Stimulated activated CD4-positive, alpha-beta T cell treated with anti-CD3 and anti-CD28 coated beads, Interleukin-1b, Interleukin-23, amount 100 ng/mL, for 48 hours (primary cell): ENCODE measurements at regions not wholly inside any gene's neighbourhood (a gene's known extent, or its start where the extent isn't known, plus 50 kb on each side); places are given as distances from the start of the nearest gene placed in this dataset.
A peak's percentile ranks its signal among the peaks of the same experiment; 100 is the strongest.
"Not testable (repeated sequence)": the region's sequence is repeated elsewhere in the genome, so short reads cannot be mapped to it uniquely, and the experiment has no call there.

ENCODE experiments used
- DNase-seq: peaks from one replicate; pipeline ENCODE4 v3.0.0-alpha.2; 2020

DNA sequence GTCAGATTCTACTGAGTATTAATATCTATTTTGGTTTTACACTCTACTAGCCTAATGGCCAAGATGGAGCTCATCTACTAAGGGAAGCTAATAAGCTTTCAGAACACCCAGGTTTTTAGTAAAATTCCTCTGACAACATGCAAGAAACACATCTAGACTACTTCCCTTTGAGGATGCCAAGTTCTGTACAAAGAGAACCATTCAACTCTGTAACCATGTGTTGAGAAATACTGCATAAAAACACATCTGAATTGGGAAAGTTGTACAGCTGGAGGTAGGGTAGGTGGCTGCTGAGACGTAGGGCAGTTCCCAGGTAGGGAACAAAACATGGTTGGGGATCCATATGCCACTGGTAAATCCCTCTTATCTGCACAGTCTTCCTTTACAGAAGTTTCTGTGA lies 66.2 kb downstream of the SC5D start:
- no peak for DNase-seq

DNA sequence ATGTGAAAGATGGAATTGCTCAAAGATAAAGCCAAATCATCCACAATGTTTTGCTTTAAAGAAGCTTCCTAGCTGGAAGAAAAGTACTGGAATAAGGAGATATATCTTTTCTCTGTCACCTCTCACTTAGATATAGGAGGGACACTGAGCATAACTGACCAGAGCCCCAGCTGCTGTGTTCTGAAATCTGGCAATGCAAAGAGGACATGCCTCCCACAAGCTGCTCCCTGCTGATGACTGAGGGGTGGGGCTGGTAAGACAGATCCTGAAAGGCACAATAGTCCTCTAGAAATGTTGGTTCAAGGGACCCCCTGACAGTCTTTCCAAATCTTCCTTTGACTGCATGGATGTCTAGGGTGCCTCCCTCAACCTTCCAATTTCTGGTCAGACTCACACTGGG lies 67.0 kb downstream of the SC5D start:
- no peak for DNase-seq

DNA sequence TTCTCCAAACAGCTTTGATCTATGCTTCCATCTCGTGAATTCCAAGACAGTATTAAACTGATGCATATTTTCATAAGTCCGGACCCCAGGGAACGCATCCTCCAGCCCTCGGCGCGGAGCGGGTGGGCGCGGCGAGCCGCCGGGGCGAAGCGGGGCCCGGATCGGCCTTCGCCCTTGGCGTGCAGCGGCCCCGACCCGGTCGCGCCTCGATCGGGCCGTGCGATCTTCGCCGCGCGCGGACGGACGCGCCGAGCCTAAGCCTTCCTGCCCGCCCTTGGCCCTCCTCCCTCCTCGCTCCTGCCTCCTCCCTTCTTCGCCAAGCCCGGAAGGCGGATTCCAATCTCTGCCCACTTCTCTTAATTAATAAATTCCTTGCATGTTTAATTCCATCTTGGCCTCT lies 70.4 kb downstream of the SC5D start:
- DNase-seq, result not testable (repeated sequence)

DNA sequence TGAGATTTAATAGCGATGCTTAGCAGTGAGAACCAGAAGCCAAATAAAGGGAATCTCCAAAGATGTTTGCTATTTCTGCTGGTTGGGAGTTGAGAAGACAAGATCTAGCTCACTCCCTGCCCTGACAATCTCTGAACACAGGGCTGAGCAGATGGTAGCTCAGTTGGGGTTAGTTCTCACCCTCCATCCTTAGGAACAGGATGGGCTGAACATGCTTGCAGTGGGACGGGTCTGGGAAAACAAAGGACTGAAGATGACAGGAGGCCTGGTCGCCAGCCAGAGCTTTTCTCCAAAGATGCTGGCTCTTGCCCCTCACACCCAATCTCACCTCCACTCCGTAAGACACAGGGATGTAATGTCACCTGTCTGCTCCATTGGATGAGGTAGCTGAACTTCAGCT lies 72.7 kb downstream of the SC5D start:
- no peak for DNase-seq

DNA sequence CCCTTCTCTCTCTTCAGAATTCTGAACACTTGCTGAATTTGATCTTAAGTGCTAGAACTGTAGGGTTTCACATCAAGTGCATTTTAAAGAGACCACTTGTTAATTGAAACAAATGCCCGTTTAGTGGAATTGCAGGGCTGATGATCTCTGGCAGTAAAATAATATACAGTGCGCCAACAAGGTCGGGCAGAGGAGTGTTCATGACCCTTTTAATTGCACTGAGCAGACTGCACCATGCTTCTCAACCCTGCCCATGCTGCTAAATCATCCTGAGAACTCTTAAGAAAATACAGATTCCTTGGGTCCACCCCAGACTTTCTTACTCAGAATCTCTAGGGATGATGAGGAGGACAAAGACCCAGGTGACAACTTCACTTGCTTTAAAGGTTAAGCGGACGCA lies 73.5 kb downstream of the SC5D start:
- no peak for DNase-seq

DNA sequence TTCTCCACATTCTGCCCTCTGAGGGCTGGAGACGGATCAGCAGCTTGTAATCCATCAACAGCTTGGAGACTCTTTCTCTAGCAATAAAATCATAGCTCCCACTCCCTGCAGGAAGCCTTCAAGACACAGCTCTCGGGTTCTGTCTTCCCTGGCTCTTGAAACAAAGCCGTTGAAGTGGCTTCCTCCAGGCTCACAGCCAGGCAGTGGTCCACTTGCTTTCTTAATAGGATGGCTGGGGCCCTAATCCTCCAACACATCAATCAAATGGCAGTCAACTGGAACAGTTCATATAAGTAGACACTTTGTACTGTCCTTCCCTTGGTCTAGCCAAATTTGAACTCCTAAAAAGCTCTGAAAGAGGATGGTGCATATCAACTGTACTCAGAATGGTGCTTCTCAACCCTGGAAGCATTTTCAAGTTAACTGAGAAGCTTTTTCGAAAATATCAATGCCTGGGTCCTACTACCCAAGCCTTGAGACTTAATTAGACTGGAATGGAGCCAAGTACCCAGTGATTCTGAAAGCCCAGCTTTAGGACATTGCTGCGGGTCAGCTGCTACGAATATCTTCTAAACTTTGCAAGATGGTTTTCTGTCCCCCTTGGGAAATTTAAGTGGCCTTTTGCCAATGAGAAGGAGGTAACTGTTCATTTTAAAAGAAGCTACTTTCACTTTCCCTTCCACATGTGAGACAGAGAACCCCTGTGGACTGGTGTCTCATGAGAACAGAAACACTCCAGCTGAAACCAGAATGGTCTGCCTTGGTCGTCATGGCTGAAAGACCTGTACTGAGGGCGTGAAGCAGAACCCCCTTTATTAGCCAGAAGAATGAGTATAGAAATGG lies 74.7 kb downstream of the SC5D start:
- DNase-seq, result peak; percentile 11

DNA sequence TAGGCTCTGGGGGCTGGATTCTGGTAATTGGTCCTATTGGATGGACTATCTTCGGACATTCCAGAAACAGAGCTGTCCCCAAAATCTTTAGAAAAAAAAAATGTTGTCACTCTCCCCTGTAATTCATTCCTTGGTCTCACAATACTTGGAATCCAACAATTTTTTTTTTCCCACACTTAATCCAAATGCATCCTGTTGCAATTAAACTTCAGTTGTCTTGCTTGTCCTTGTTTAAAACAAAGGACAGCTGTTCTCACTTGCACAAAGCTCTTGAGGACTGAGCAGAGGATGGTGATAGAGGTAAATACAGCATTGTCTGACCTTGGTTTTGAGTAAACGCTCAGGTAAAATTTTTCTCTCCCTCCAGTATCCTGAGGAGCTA lies 75.3 kb downstream of the SC5D start:
- DNase-seq, result no peak

DNA sequence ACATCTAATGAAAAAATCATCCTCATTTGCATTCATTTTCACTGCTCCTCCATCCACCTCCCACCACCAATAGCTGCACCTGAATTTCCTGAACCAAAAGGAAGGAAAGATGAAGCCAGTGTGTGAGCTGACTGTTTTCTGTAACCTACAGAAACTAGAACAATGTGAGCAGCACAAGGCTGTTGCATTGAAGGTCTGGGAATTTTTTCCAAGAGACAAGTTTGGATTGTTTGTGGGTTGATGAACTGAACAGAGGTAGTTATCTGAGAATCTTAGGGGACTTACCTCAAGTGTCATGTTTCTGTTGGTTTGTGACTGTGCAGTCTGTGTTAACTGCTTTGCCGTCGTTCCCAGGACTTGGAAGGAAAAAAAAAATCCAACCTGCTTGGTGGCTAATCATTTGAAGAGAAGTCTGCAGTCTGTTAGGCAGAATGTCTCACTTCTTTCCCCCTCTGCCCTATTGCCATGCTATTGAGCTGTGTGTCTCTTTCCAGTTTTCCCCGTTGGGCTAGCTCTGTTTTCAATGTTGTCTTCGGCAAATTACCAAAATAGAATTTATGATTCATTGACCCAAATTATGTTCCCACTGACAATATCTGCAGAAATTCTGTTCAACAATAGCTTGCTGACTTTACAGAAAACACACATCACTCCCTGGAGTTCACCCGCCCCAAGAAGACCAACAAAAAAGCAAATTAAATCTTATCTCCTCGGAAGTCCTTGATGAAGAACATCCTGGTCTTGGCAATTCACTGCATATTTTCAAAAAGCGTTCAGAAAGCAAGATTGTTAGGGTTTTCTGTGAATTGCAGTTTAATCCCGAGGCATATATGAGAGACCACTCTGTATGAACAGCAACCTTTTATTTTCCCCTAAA lies 76.0 kb downstream of the SC5D start:
- no peak for DNase-seq

DNA sequence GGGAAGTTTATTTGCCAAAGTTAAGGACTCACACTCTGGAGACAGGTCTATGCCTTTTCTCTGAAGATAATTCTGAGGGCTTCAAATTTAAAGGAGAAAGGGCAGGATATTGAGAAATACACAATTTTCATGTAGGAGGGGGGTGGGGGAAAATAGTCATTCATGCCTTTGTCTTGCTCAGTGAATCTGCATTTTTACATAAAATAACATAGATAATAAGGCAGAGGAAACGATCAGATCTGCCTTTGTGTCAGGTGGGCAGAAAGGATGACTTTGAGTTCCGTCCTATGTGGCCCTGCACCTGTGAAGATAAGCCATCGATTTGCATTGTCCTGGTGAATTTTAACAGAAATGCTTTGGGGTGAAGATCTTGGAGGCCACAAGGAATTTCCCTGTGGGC lies 76.8 kb downstream of the SC5D start:
- no peak for DNase-seq

DNA sequence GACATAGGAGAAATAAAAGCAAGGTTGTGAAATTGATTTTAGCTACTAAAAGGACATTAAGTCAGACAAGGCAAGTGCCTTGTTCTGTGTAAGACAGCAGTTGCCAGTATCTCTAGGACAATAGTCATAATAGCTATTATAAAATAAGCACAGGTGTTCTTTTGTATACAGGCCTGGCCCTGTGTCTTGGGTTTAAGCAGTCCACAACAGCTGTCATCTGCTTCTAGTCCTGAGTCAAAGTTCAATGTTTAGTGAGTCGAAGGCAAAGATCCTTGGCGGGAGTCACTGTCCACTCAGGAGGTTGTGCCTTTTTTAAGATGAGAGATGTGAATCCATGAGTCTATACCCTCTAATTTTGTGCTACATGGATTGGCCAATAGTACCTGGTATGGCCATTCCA lies 79.5 kb downstream of the SC5D start:
- DNase-seq, result no peak

DNA sequence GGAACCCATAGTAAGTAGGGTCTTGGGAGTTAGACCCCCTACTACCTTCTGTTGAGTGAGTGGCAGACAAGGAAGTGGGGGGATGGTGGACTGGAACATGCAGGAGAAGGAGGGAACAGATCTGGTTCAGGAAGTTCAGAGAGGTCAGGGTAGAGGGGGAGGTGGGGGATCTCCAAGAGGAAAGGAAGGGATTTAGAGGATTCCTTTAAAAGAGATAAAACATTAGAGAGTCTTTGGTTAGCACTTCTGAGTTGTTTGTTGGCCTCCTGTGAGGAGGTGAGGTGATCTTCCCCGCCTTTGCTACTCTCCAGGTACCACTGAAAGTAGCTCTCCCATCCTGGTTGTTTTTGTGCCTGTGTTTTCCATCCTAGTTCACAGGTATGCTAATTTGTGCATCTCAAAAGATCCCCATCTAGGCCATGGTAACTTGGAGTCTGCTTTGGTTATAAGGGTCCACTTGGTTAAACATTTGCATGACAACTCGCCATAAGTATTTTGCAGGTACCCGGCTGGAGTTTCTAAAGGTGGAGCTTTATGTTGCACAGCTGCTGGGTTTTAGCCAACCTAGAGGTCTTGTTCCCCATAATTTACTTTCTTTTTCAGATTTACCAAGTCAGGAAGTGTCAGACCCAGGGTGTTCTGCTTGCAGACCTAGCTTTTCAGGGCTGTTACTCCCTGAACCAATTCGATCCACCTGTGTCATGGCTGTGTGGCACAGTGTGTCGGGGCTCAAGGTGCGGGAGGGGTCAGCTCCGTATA lies 79.3 kb upstream of the SORL1 start:
- DNase-seq, result no peak

DNA sequence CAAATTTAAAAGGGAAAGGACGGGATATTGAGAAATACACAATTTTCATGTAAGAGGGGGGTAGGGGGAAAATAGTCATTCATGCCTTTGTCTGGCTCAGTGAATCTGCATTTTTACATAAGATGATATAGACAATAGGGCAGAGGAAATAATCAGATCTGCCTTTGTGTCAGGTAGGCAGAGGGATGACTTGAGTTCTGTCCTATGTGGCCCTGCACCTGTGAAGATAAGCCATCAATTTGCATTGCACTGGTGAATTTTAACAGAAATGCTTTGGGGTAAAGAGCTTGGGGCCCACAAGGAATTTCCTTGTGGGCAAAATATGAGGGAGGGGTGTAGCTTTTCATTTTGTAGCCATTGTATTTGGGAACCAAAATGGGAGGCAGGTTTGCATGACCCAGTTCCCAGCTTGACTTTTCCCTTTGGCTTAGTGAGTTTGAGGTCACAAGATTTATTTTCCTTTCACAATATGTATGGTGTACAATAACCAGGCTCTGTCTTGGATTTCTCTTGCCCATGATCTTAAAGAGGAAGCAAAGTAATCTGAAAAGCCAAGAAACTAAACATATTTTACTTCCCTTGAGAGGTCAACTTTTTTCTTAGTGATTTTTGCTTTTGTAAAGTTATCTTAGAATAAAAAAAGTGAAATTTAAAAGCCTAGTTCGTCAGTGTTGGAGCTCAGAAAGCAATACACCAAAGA lies 77.7 kb upstream of the SORL1 start:
- no peak for DNase-seq

DNA sequence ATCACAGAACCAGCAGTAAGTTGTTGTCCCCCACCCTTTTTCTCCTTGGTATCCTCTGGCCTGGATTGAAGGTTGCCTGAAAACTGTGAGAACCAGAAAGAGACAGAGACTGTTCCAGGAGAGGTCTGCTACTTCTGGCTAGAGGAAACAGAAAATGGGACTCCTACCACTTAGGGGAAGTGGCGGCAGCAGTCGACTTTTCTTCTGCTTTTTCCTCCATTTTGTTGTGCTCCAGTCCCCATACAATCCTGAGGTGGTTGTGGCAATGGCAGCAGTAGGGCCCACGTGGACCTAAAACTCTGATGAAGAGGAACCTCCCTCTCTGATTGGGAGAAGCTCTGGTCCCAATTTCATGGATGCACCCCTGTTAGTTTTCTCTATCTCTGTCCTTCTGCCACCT lies 76.0 kb upstream of the SORL1 start:
- no peak for DNase-seq

DNA sequence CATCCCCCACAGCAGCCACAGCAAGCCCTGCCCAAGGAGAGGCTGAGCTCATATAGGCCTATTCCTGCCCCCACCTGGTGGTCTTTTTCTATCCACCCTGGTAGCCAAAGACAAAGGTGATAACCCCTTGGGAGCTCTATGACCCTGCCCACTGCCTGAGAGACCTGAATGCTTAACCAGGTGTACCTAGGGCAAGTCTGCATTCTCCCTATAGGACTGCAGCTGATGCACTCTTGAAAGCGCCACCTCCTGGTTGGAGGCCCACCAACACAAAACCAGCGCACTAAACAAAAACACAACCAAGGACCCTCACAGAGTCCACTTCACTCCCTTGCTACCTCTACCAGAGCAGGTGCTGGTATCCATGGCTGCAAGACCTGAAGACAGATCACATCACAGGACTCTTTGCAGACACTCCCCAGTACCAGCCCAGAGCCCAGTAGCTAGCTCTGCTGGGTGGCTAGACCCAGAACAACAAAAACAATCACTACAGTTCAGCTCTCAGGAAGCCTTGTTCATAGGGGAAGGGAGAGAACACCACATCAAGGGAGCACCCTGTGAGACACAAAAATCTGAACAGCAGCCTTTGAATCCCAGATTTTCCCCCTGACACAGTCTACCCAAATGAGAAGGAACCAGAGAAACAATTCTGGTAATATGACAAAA lies 72.8 kb upstream of the SORL1 start:
- DNase-seq, result not testable (repeated sequence)

DNA sequence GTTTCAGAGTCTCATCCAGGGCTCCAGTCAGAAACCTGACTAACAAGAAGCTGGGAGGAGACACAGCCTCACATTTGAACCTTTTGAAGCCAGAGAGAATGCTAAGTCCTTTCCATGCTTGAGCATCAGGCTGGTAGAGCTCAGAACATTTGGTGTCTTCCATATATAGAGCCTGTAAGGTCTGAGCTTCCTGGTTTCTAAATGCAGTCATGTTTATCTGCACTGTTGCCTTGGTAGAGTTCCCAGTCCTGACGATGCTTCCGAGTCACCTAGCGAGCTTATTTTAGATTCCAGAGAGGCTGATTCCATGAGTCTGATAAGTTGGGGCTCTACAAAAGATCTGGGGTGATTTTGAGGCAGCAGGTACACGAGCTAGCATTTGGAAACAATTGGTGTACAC lies 68.4 kb upstream of the SORL1 start:
- DNase-seq, result no peak

DNA sequence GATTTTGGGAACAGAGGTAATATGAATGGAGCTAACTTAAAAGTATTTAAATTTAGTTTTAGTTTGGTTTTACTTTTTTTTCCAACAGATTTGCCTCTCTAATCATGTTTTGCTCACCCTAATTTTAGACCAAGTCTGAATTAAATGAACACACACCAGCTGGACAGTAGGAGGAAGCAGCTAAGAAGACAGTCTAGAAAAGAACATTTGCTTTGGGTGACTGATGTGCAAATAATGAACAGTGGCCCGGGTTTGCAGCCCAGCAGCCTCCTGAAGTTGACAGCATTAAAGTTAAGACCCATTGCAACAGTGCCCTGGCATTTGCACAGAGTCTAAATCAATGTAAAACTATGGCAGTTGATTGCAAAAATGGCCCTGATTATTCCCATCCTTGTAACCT lies 66.4 kb upstream of the SORL1 start:
- no peak for DNase-seq
